GM12878 (cell line): ENCODE measurements at regions not wholly inside any gene's neighbourhood (a gene's known extent, or its start where the extent isn't known, plus 50 kb on each side); places are given as distances from the start of the nearest gene placed in this dataset.

Source experiments
- ATAC-seq: fragments of 200-7000 bp; cut with Tn5 transposase; 3 replicates; pipeline ENCODE4 v1.9.1; 2020; ENCODE audit warnings: mild to moderate bottlenecking, moderate library complexity
- BruUV-seq: library from RNA; stranded (reverse); fragments of 400-500 nt; replicated peaks from 2 replicates; lab custom pipeline; 2021; lab: Mats Ljungman, UMichigan
- CTCF ChIA-PET: fragments of 300-600 bp; sonication (Branson Sonifier 250); formaldehyde crosslinking; extraction: SDS; loops from one replicate; lab custom pipeline; 2021; ENCODE audit warnings: inconsistent platforms; lab: Yijun Ruan, JAX
- POLR2A ChIA-PET: fragments of 350-600 bp; formaldehyde crosslinking; extraction: SDS; loops from one replicate; lab custom pipeline; 2021; ENCODE audit warnings: inconsistent platforms; lab: Charles Lee
- RAD21 ChIA-PET: fragments of 300-600 bp; sonication (Branson Sonifier 250); formaldehyde crosslinking; loops from one replicate; lab custom pipeline; 2023; ENCODE audit warnings: antibody characterized with exemption; ENCODE audit not compliant: unreplicated experiment; lab: Charles Lee
- SMC1A ChIA-PET: fragments of 300-600 bp; sonication (Branson Sonifier 250); formaldehyde crosslinking; loops from one replicate; lab custom pipeline; 2023; ENCODE audit not compliant: unreplicated experiment, uncharacterized antibody; lab: Charles Lee
- DNase-seq: peaks from one replicate; pipeline ENCODE4 v3.0.0-alpha.2; 2011; ENCODE audit warnings: low read depth, low spot score
- FAIRE-seq: peaks from 3 replicates; lab custom pipeline; 2011; peaks lifted over from hg19 to GRCh38; lab: Jason Lieb, UNC
- H2AFZ ChIP-seq: 2 replicates; pipeline ENCODE4 v1.6.0; 2011; ENCODE audit warnings: low read depth, low read length, control low read depth; ENCODE audit not compliant: control insufficient read depth
- H3K27ac ChIP-seq: 2 replicates; pipeline ENCODE4 v1.5.1; 2011; ENCODE audit warnings: control low read depth; ENCODE audit not compliant: control insufficient read depth, insufficient read depth
- H3K27me3 ChIP-seq, 2 experiments: replicated peaks in 1 of 2; 2 replicates each; pipeline versions ENCODE4 v1.6.0 to v1.6.1; 2011; ENCODE audit warnings: low read length in 1 of 2; ENCODE audit not compliant: control insufficient read depth in 2 of 2, insufficient read depth in 2 of 2
- H3K36me3 ChIP-seq, 2 experiments: 2 replicates each; pipeline ENCODE4 v1.5.1; 2011; ENCODE audit warnings: low read length in 1 of 2; ENCODE audit not compliant: control insufficient read depth in 2 of 2, insufficient read depth in 2 of 2
- H3K4me1 ChIP-seq: 2 replicates; pipeline ENCODE4 v1.6.1; 2011; ENCODE audit warnings: mild to moderate bottlenecking, low read length, moderate library complexity, mixed read lengths; ENCODE audit not compliant: control insufficient read depth, insufficient read depth
- H3K4me2 ChIP-seq: 2 replicates; pipeline ENCODE4 v1.6.0; 2011; ENCODE audit warnings: control low read depth; ENCODE audit not compliant: control insufficient read depth, insufficient read depth
- H3K4me3 ChIP-seq: fragments of 200-600 bp; sonication (generic); 2 replicates; pipeline ENCODE4 v1.5.1; 2016
- H3K79me2 ChIP-seq: 2 replicates; pipeline ENCODE4 v1.6.0; 2011; ENCODE audit warnings: low read length; ENCODE audit not compliant: control insufficient read depth, insufficient read depth
- H3K9ac ChIP-seq: 2 replicates; pipeline ENCODE4 v1.8.0; 2011; ENCODE audit warnings: low read length, control low read depth, mixed read lengths; ENCODE audit not compliant: control insufficient read depth, insufficient read depth
- H3K9me3 ChIP-seq: replicated peaks from 3 replicates; pipeline ENCODE4 v1.5.1; 2011; ENCODE audit warnings: mild to moderate bottlenecking, low read length; ENCODE audit not compliant: control insufficient read depth, insufficient read depth
- H4K20me1 ChIP-seq: 2 replicates; pipeline ENCODE4 v1.6.0; 2011; ENCODE audit not compliant: control insufficient read depth, insufficient read depth
- CBFB ChIP-seq: IDR thresholded peaks from 2 replicates; pipeline ENCODE4 v1.6.1; 2016; ENCODE audit warnings: antibody characterized with exemption, low read depth
- ESRRA ChIP-seq: IDR thresholded peaks from 2 replicates; pipeline ENCODE4 v1.6.1; 2012; ENCODE audit warnings: mild to moderate bottlenecking, low read length, improper control_type of control experiment
- HDAC6 ChIP-seq: fragments of 200-600 bp; sonication (generic); IDR thresholded peaks from one replicate; pipeline ENCODE4 v1.8.0; 2017; ENCODE audit warnings: antibody characterized with exemption; ENCODE audit not compliant: unreplicated experiment
- HDGF ChIP-seq: fragments of 450-650 bp; IDR thresholded peaks from 2 replicates; pipeline ENCODE4 v1.6.1; 2016; ENCODE audit warnings: antibody characterized with exemption
- NR2F1 ChIP-seq: fragments of 450-650 bp; conservative IDR thresholded peaks from 2 replicates; pipeline ENCODE4 v1.6.1; 2017; ENCODE audit warnings: mild to moderate bottlenecking
- POLR2AphosphoS2 ChIP-seq: IDR thresholded peaks from 2 replicates; pipeline ENCODE4 v1.6.1; 2011; ENCODE audit warnings: low read depth, mild to moderate bottlenecking, low read length, improper control_type of control experiment, moderate library complexity
- SREBF2 ChIP-seq: IDR thresholded peaks from 2 replicates; pipeline ENCODE4 v1.6.1; 2012; ENCODE audit warnings: mild to moderate bottlenecking, low read length
- SUPT20H ChIP-seq: IDR thresholded peaks from 2 replicates; pipeline ENCODE4 v1.6.1; 2011; ENCODE audit warnings: low read depth, mild to moderate bottlenecking, low read length, moderate library complexity, borderline replicate concordance; ENCODE audit not compliant: control insufficient read depth
- TCF3 ChIP-seq: IDR thresholded peaks from 2 replicates; pipeline ENCODE4 v1.6.1; 2012; ENCODE audit warnings: low read depth, mild to moderate bottlenecking, low read length, borderline replicate concordance; ENCODE audit not compliant: insufficient read depth
- YY1 ChIP-seq: IDR thresholded peaks from 2 replicates; pipeline ENCODE4 v1.6.1; 2011; ENCODE audit warnings: low read depth, mild to moderate bottlenecking, low read length
- ZNF217 ChIP-seq: fragments of 450-650 bp; IDR thresholded peaks from 2 replicates; pipeline ENCODE4 v1.6.1; 2017; ENCODE audit warnings: antibody characterized with exemption, mild to moderate bottlenecking
- ZNF24 ChIP-seq: fragments of 450-650 bp; IDR thresholded peaks from 2 replicates; pipeline ENCODE4 v1.6.1; 2017; ENCODE audit warnings: antibody characterized with exemption, mild to moderate bottlenecking
- WGBS: methylation state at CpG from one replicate; pipeline ENCODE4 v1.1.6; 2016; ENCODE audit warnings: low lambda C conversion rate; ENCODE audit not compliant: insufficient replicate concordance, insufficient coverage; ENCODE audit errors: missing lambda C conversion rate; 5-methylcytosine and 5-hydroxymethylcytosine counted together
- in situ Hi-C: fragments of 300-500 bp; cut with MboI; formaldehyde crosslinking; loops from 9 replicates; pipeline ENCODE4 v1.14.3; 2018; ENCODE audit warnings: mixed read lengths
- intact Hi-C: fragments of 100-400 bp; cut with micrococcal nuclease; formaldehyde crosslinking; loops from one replicate; pipeline ENCODE4 v1.14.2; 2022; ENCODE audit not compliant: unreplicated experiment
- TF ChIP-seq, protein P1 (sequence below): fragments of 450-650 bp; IDR thresholded peaks from 2 replicates; pipeline ENCODE4 v1.6.1; 2014; ENCODE audit warnings: mild to moderate bottlenecking
- TF ChIP-seq, protein P2 (sequence below): fragments of 450-650 bp; IDR thresholded peaks from 2 replicates; pipeline ENCODE4 v1.6.1; 2018; ENCODE audit warnings: borderline replicate concordance, mild to moderate bottlenecking; ENCODE audit not compliant: partially characterized antibody
- TF ChIP-seq, protein P3 (sequence below): IDR thresholded peaks from 2 replicates; pipeline ENCODE4 v1.6.1; 2011; ENCODE audit warnings: borderline replicate concordance, low read depth, mild to moderate bottlenecking, moderate library complexity, mixed read lengths, low read length; ENCODE audit not compliant: insufficient read depth; ENCODE audit errors: extremely low read length
- TF ChIP-seq, protein P4 (sequence below): fragments of 150-350 bp; IDR thresholded peaks from 2 replicates; pipeline ENCODE4 v1.6.1; 2014; ENCODE audit warnings: mild to moderate bottlenecking, low read depth, low read length

DNA sequence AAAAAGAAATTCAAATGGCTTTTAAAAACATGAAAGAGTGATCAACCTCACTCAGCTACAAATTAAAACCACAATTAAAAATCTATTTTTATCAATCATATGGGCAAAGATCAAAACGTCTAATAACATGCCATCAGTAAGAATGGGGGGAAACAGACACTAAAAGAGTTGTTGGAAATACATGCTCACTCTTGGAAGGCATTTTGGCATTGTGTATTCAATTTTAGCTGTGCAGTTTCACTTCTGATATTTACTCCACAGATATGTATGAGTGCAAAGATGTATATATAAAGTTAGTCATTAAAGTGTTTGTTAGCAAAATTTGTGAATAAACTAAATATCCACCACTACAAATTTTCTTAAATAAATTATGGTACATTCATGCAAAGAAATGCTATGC, 112.3 kb upstream of the TOP1 start:
- Histone ChIP-seq H2AFZ (no peak overlapping the region), H3K9ac (no peak overlapping the region), H4K20me1 (no peaks in the 10 kb centered on the region), H3K27me3 (no peaks in the 10 kb centered on the region; a peak in 1 of 4 replicates), H3K4me1 (no peaks in the 10 kb centered on the region), H3K9me3 (no peaks in the 10 kb centered on the region), H3K4me3 (no peak overlapping the region), H3K79me2 (no peaks in the 10 kb centered on the region), H3K27ac (no peak overlapping the region), H3K4me2 (no peak overlapping the region), H3K36me3 (no peaks in the 10 kb centered on the region)
- no peak for FAIRE-seq
- ATAC-seq: no peak
- 0% methylated on average over 1 of the region's 1 CpG for WGBS
- RAD21 ChIA-PET: no interaction called here
- BruUV-seq: no TSS peak
- intact Hi-C loops: no loop called here
- POLR2A ChIA-PET: no interaction called here
- DNase-seq: no peak
- SMC1A ChIA-PET: no interaction called here
- CTCF ChIA-PET: no interaction called here
- TF ChIP-seq ESRRA: no peak
- TF ChIP-seq HDAC6: no peak
- TF ChIP-seq, protein P1, sequence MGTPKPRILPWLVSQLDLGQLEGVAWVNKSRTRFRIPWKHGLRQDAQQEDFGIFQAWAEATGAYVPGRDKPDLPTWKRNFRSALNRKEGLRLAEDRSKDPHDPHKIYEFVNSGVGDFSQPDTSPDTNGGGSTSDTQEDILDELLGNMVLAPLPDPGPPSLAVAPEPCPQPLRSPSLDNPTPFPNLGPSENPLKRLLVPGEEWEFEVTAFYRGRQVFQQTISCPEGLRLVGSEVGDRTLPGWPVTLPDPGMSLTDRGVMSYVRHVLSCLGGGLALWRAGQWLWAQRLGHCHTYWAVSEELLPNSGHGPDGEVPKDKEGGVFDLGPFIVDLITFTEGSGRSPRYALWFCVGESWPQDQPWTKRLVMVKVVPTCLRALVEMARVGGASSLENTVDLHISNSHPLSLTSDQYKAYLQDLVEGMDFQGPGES: no peak
- no peak for TF ChIP-seq TCF3
- no peak for TF ChIP-seq SUPT20H
- TF ChIP-seq, protein P2, sequence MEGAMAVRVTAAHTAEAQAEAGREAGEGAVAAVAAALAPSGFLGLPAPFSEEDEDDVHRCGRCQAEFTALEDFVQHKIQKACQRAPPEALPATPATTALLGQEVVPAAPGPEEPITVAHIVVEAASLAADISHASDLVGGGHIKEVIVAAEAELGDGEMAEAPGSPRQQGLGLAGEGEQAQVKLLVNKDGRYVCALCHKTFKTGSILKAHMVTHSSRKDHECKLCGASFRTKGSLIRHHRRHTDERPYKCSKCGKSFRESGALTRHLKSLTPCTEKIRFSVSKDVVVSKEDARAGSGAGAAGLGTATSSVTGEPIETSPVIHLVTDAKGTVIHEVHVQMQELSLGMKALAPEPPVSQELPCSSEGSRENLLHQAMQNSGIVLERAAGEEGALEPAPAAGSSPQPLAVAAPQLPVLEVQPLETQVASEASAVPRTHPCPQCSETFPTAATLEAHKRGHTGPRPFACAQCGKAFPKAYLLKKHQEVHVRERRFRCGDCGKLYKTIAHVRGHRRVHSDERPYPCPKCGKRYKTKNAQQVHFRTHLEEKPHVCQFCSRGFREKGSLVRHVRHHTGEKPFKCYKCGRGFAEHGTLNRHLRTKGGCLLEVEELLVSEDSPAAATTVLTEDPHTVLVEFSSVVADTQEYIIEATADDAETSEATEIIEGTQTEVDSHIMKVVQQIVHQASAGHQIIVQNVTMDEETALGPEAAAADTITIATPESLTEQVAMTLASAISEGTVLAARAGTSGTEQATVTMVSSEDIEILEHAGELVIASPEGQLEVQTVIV: no peak
- no peak for TF ChIP-seq NR2F1
- no peak for TF ChIP-seq POLR2AphosphoS2
- no peak for TF ChIP-seq ZNF217
- TF ChIP-seq, protein P3, sequence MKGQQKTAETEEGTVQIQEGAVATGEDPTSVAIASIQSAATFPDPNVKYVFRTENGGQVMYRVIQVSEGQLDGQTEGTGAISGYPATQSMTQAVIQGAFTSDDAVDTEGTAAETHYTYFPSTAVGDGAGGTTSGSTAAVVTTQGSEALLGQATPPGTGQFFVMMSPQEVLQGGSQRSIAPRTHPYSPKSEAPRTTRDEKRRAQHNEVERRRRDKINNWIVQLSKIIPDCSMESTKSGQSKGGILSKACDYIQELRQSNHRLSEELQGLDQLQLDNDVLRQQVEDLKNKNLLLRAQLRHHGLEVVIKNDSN: no peak
- TF ChIP-seq, protein P4, sequence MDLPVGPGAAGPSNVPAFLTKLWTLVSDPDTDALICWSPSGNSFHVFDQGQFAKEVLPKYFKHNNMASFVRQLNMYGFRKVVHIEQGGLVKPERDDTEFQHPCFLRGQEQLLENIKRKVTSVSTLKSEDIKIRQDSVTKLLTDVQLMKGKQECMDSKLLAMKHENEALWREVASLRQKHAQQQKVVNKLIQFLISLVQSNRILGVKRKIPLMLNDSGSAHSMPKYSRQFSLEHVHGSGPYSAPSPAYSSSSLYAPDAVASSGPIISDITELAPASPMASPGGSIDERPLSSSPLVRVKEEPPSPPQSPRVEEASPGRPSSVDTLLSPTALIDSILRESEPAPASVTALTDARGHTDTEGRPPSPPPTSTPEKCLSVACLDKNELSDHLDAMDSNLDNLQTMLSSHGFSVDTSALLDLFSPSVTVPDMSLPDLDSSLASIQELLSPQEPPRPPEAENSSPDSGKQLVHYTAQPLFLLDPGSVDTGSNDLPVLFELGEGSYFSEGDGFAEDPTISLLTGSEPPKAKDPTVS: no peak
- TF ChIP-seq CBFB: no peak
- no peak for TF ChIP-seq SREBF2
- no peak for TF ChIP-seq ZNF24
- TF ChIP-seq HDGF: no peak
- TF ChIP-seq YY1: no peak
- in situ Hi-C loops: no loop called here
